GM23338 (cell line): ENCODE measurements at regions not wholly inside any gene's neighbourhood (a gene's known extent, or its start where the extent isn't known, plus 50 kb on each side); places are given as distances from the start of the nearest gene placed in this dataset.

ENCODE experiments used
- ATAC-seq: fragments of 200-7000 bp; cut with Tn5 transposase; 3 replicates; pipeline ENCODE4 v1.9.1; 2020
- DNase-seq: peaks from one replicate; pipeline ENCODE4 v3.0.0-alpha.2; 2015; ENCODE audit warnings: low spot score
- H2AFZ ChIP-seq: fragments of 200-600 bp; sonication (generic); 2 replicates; pipeline ENCODE4 v1.8.0; 2016; ENCODE audit warnings: antibody characterized with exemption, mild to moderate bottlenecking, moderate library complexity
- H3F3A ChIP-seq: fragments of 200-600 bp; sonication (generic); replicated peaks from 2 replicates; pipeline ENCODE4 v1.8.0; 2017; ENCODE audit warnings: antibody characterized with exemption, mixed run types, low read depth
- H3K27ac ChIP-seq: fragments of 200-600 bp; sonication (generic); 2 replicates; pipeline ENCODE4 v1.6.1; 2016; ENCODE audit warnings: low read depth
- H3K27me3 ChIP-seq: fragments of 200-600 bp; sonication (generic); 2 replicates; pipeline ENCODE4 v1.8.0; 2016; ENCODE audit warnings: mild to moderate bottlenecking, mixed run types, moderate library complexity; ENCODE audit not compliant: insufficient read depth
- H3K36me3 ChIP-seq: fragments of 200-600 bp; sonication (generic); 2 replicates; pipeline ENCODE4 v1.8.0; 2016; ENCODE audit warnings: mild to moderate bottlenecking; ENCODE audit not compliant: insufficient read depth
- H3K4me1 ChIP-seq: fragments of 200-600 bp; sonication (generic); 2 replicates; pipeline ENCODE4 v1.8.0; 2016; ENCODE audit warnings: mild to moderate bottlenecking, moderate library complexity; ENCODE audit not compliant: insufficient read depth
- H3K4me2 ChIP-seq: fragments of 200-600 bp; sonication (generic); 2 replicates; pipeline ENCODE4 v1.7.1; 2017; ENCODE audit warnings: mixed run types
- H3K4me3 ChIP-seq: fragments of 200-600 bp; sonication (generic); 2 replicates; pipeline ENCODE4 v1.6.1; 2016; ENCODE audit warnings: mixed run types
- H3K79me2 ChIP-seq: fragments of 200-600 bp; sonication (generic); replicated peaks from 2 replicates; pipeline ENCODE4 v1.8.0; 2017; ENCODE audit warnings: mild to moderate bottlenecking; ENCODE audit not compliant: insufficient read depth
- H3K9me2 ChIP-seq: fragments of 200-600 bp; sonication (generic); 2 replicates; pipeline ENCODE4 v1.8.0; 2017; ENCODE audit not compliant: insufficient read depth
- H4K20me1 ChIP-seq: fragments of 200-600 bp; sonication (generic); replicated peaks from 2 replicates; pipeline ENCODE4 v1.8.0; 2017; ENCODE audit warnings: mild to moderate bottlenecking; ENCODE audit not compliant: insufficient read depth
- H3K27ac Mint-ChIP-seq: 2 replicates; pipeline ENCODE4 v1.8.0; 2020; ENCODE audit warnings: inconsistent platforms, mild to moderate bottlenecking, moderate library complexity, mixed read lengths
- H3K27me3 Mint-ChIP-seq: 3 replicates; pipeline ENCODE4 v1.8.0; 2022; ENCODE audit warnings: low read depth, mild to moderate bottlenecking, moderate library complexity, mixed read lengths, inconsistent platforms; ENCODE audit not compliant: insufficient read depth, poor library complexity
- H3K36me3 Mint-ChIP-seq: 3 replicates; pipeline ENCODE4 v1.8.0; 2021; ENCODE audit warnings: low read depth, mild to moderate bottlenecking, inconsistent platforms, moderate library complexity, mixed read lengths
- H3K4me1 Mint-ChIP-seq: 3 replicates; pipeline ENCODE4 v1.8.0; 2020; ENCODE audit warnings: mild to moderate bottlenecking, inconsistent platforms, mixed read lengths
- H3K4me3 Mint-ChIP-seq: 3 replicates; pipeline ENCODE4 v1.8.0; 2021; ENCODE audit warnings: moderate library complexity, mild to moderate bottlenecking, inconsistent platforms, mixed read lengths
- H3K9me3 Mint-ChIP-seq: 3 replicates; pipeline ENCODE4 v1.8.0; 2020; ENCODE audit warnings: moderate library complexity, mild to moderate bottlenecking, inconsistent platforms, mixed read lengths
- CREB1 ChIP-seq: fragments of 250-450 bp; sonication (Bioruptor Pico); IDR thresholded peaks from 2 replicates; pipeline ENCODE4 v1.5.0; 2020; ENCODE audit warnings: low read depth, mild to moderate bottlenecking, moderate library complexity
- EZH2 ChIP-seq: fragments of 200-600 bp; sonication (generic); IDR thresholded peaks from one replicate; pipeline ENCODE4 v1.8.0; 2017; ENCODE audit warnings: antibody characterized with exemption, mild to moderate bottlenecking, low read depth; ENCODE audit not compliant: unreplicated experiment
- EZH2phosphoT487 ChIP-seq: fragments of 200-600 bp; sonication (generic); IDR thresholded peaks from one replicate; pipeline ENCODE4 v1.8.1; 2018; ENCODE audit warnings: antibody characterized with exemption; ENCODE audit not compliant: unreplicated experiment
- JUNB ChIP-seq: IDR thresholded peaks from one replicate; pipeline ENCODE4 v1.6.1; 2016; ENCODE audit warnings: antibody characterized with exemption; ENCODE audit not compliant: unreplicated experiment
- NANOG ChIP-seq: IDR thresholded peaks from 2 replicates; pipeline ENCODE4 v1.6.1; 2016; ENCODE audit warnings: antibody characterized with exemption, borderline replicate concordance
- POLR2AphosphoS5 ChIP-seq: IDR thresholded peaks from 2 replicates; pipeline ENCODE4 v1.6.1; 2016; ENCODE audit warnings: antibody characterized with exemption, low read depth
- STAT1 ChIP-seq: IDR thresholded peaks from one replicate; pipeline ENCODE4 v1.6.1; 2016; ENCODE audit warnings: antibody characterized with exemption; ENCODE audit not compliant: unreplicated experiment
- ZNF114 ChIP-seq: fragments of 250-450 bp; sonication (Bioruptor Pico); IDR thresholded peaks from 2 replicates; pipeline ENCODE4 v1.5.0; 2020; ENCODE audit warnings: mild to moderate bottlenecking, moderate library complexity
- ZNF331 ChIP-seq: fragments of 250-450 bp; sonication (Bioruptor Pico); IDR thresholded peaks from 2 replicates; pipeline ENCODE4 v1.5.0; 2020; ENCODE audit warnings: low read depth, mild to moderate bottlenecking, moderate library complexity
- TF ChIP-seq, protein P1 (sequence below): fragments of 250-450 bp; sonication (Bioruptor Pico); IDR thresholded peaks from 2 replicates; pipeline ENCODE4 v1.5.0; 2020; ENCODE audit warnings: mild to moderate bottlenecking, moderate library complexity
- TF ChIP-seq, protein P2 (sequence below): IDR thresholded peaks from 2 replicates; pipeline ENCODE4 v1.6.1; 2016; ENCODE audit warnings: antibody characterized with exemption

DNA sequence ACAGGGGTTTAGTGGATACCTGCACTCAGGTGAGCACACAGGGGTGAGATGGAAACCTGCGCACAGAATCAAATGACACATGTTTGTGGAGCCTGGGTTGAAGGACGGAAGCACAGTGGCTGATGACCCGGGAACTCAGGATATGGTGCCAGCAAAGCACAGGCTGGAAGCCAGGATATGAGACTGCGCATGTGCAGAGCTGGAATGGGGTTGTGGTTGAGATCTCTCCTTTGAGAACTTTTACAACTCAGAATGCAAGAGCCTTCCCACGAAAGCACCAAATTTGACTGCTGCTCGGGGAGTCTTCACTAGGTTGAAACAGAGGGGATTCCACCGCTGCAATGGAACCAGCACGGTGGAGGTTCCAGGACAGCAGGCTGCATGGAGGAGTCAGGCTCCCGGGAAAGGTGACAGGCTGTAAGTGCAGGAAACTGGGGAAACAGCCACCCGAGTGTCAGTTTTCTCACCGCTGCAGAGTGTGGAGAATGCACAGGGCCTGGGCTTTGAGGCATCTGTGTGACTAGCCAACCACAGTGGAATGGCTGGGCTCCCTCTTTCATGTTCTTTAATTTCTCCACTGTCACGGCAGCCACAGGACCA is 133.4 kb upstream of the TCERG1L start:
- Histone ChIP-seq H3K36me3 (no peaks in the 10 kb centered on the region), H3K9me2 (no peaks in the 10 kb centered on the region), H3F3A (no peaks in the 10 kb centered on the region), H3K27ac (no peak overlapping the region), H2AFZ (no peak overlapping the region), H3K4me2 (no peak overlapping the region), H4K20me1 (no peaks in the 10 kb centered on the region), H3K4me3 (no peak overlapping the region), H3K27me3 (no peaks in the 10 kb centered on the region), H3K79me2 (no peaks in the 10 kb centered on the region), H3K4me1 (no peaks in the 10 kb centered on the region)
- DNase-seq = no peak
- H3K27me3 Mint-ChIP-seq = peaks cover 13% of the 10 kb centered on the region
- H3K27ac Mint-ChIP-seq = no peak overlapping the region
- TF ChIP-seq JUNB = no peak
- TF ChIP-seq STAT1 = no peak
- TF ChIP-seq EZH2phosphoT487 = no peak
- no peak for TF ChIP-seq CREB1 (CRISPR knock-in tag)
- TF ChIP-seq NANOG = no peak
- TF ChIP-seq ZNF331 (CRISPR knock-in tag) = no peak
- no peak for TF ChIP-seq EZH2
- TF ChIP-seq ZNF114 = no peak
- TF ChIP-seq, protein P1, sequence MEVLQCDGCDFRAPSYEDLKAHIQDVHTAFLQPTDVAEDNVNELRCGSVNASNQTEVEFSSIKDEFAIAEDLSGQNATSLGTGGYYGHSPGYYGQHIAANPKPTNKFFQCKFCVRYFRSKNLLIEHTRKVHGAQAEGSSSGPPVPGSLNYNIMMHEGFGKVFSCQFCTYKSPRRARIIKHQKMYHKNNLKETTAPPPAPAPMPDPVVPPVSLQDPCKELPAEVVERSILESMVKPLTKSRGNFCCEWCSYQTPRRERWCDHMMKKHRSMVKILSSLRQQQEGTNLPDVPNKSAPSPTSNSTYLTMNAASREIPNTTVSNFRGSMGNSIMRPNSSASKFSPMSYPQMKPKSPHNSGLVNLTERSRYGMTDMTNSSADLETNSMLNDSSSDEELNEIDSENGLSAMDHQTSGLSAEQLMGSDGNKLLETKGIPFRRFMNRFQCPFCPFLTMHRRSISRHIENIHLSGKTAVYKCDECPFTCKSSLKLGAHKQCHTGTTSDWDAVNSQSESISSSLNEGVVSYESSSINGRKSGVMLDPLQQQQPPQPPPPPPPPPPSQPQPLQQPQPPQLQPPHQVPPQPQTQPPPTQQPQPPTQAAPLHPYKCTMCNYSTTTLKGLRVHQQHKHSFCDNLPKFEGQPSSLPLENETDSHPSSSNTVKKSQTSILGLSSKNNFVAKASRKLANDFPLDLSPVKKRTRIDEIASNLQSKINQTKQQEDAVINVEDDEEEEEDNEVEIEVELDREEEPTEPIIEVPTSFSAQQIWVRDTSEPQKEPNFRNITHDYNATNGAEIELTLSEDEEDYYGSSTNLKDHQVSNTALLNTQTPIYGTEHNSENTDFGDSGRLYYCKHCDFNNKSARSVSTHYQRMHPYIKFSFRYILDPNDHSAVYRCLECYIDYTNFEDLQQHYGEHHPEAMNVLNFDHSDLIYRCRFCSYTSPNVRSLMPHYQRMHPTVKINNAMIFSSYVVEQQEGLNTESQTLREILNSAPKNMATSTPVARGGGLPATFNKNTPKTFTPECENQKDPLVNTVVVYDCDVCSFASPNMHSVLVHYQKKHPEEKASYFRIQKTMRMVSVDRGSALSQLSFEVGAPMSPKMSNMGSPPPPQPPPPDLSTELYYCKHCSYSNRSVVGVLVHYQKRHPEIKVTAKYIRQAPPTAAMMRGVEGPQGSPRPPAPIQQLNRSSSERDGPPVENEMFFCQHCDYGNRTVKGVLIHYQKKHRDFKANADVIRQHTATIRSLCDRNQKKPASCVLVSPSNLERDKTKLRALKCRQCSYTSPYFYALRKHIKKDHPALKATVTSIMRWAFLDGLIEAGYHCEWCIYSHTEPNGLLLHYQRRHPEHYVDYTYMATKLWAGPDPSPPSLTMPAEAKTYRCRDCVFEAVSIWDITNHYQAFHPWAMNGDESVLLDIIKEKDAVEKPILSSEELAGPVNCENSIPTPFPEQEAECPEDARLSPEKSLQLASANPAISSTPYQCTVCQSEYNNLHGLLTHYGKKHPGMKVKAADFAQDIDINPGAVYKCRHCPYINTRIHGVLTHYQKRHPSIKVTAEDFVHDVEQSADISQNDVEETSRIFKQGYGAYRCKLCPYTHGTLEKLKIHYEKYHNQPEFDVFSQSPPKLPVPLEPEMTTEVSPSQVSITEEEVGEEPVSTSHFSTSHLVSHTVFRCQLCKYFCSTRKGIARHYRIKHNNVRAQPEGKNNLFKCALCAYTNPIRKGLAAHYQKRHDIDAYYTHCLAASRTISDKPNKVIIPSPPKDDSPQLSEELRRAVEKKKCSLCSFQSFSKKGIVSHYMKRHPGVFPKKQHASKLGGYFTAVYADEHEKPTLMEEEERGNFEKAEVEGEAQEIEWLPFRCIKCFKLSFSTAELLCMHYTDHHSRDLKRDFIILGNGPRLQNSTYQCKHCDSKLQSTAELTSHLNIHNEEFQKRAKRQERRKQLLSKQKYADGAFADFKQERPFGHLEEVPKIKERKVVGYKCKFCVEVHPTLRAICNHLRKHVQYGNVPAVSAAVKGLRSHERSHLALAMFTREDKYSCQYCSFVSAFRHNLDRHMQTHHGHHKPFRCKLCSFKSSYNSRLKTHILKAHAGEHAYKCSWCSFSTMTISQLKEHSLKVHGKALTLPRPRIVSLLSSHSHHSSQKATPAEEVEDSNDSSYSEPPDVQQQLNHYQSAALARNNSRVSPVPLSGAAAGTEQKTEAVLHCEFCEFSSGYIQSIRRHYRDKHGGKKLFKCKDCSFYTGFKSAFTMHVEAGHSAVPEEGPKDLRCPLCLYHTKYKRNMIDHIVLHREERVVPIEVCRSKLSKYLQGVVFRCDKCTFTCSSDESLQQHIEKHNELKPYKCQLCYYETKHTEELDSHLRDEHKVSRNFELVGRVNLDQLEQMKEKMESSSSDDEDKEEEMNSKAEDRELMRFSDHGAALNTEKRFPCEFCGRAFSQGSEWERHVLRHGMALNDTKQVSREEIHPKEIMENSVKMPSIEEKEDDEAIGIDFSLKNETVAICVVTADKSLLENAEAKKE = no peak
- TF ChIP-seq, protein P2, sequence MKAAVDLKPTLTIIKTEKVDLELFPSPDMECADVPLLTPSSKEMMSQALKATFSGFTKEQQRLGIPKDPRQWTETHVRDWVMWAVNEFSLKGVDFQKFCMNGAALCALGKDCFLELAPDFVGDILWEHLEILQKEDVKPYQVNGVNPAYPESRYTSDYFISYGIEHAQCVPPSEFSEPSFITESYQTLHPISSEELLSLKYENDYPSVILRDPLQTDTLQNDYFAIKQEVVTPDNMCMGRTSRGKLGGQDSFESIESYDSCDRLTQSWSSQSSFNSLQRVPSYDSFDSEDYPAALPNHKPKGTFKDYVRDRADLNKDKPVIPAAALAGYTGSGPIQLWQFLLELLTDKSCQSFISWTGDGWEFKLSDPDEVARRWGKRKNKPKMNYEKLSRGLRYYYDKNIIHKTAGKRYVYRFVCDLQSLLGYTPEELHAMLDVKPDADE = no peak
- TF ChIP-seq POLR2AphosphoS5 = no peak
- H3K4me1 Mint-ChIP-seq = no peaks in the 10 kb centered on the region
- peaks cover 27% of the 10 kb centered on the region for H3K36me3 Mint-ChIP-seq
- no peak overlapping the region for H3K4me3 Mint-ChIP-seq
- peaks cover 92% of the 10 kb centered on the region for H3K9me3 Mint-ChIP-seq
- ATAC-seq = no peak
